GM21360 (cell line): ENCODE measurements at regions not wholly inside any gene's neighbourhood (a gene's known extent, or its start where the extent isn't known, plus 50 kb on each side); places are given as distances from the start of the nearest gene placed in this dataset.

Experiments
- ATAC-seq: cut with Tn5 transposase; IDR thresholded peaks from one replicate; pipeline ENCODE4 v1.9.1; 2021; ENCODE audit warnings: mild to moderate bottlenecking, moderate library complexity; ENCODE audit not compliant: unreplicated experiment

GRCh38 chr5:158140120-158140731 is 281.3 kb upstream of the CLINT1 start:
- ATAC-seq: no peak

GRCh38 chr5:158139161-158139560 is 280.2 kb upstream of the CLINT1 start:
- no peak for ATAC-seq

- ATAC-seq: no peak
Observed at GRCh38 chr5:158135682-158136179, 276.8 kb upstream of the CLINT1 start.

- no peak for ATAC-seq
Observed at GRCh38 chr5:158133369-158133768, 274.4 kb upstream of the CLINT1 start.

GRCh38 chr5:158127536-158127935 is 268.6 kb upstream of the CLINT1 start:
- ATAC-seq: no peak

- ATAC-seq: no peak
Observed at GRCh38 chr5:158126442-158127405, 267.8 kb upstream of the CLINT1 start.

GRCh38 chr5:158124606-158125316 is 265.8 kb upstream of the CLINT1 start:
- ATAC-seq: no peak

- no peak for ATAC-seq
Observed at GRCh38 chr5:158123595-158123994, 264.6 kb upstream of the CLINT1 start.

GRCh38 chr5:158121678-158122077 is 262.7 kb upstream of the CLINT1 start:
- ATAC-seq: no peak

- no peak for ATAC-seq
Observed at GRCh38 chr5:158120760-158121159, 261.8 kb upstream of the CLINT1 start.

GRCh38 chr5:158119961-158120723 is 261.2 kb upstream of the CLINT1 start:
- no peak for ATAC-seq

- ATAC-seq: no peak
Observed at GRCh38 chr5:158117467-158118160, 258.7 kb upstream of the CLINT1 start.

- ATAC-seq: no peak
Observed at GRCh38 chr5:158116965-158117364, 258.0 kb upstream of the CLINT1 start.

GRCh38 chr5:158115468-158115867 is 256.5 kb upstream of the CLINT1 start:
- ATAC-seq: no peak

- ATAC-seq: no peak
Observed at GRCh38 chr5:158108177-158108576, 249.2 kb upstream of the CLINT1 start.

- no peak for ATAC-seq
Observed at GRCh38 chr5:158100373-158100888, 241.5 kb upstream of the CLINT1 start.

- no peak for ATAC-seq
Observed at GRCh38 chr5:158099571-158100105, 240.7 kb upstream of the CLINT1 start.

GRCh38 chr5:158096835-158097234 is 237.9 kb upstream of the CLINT1 start:
- no peak for ATAC-seq

GRCh38 chr5:158086856-158087255 is 227.9 kb upstream of the CLINT1 start:
- no peak for ATAC-seq

GRCh38 chr5:158084292-158084691 is 225.3 kb upstream of the CLINT1 start:
- ATAC-seq: no peak
